ENCODE measurements at regions not wholly inside any gene's neighbourhood (a gene's known extent, or its start where the extent isn't known, plus 50 kb on each side); places are given as distances from the start of the nearest gene placed in this dataset.

- Histone ChIP-seq H3K27me3 (ENCODE audit: control insufficient read depth in 5 of 5, insufficient read depth in 4 of 5, low read length in 5 of 5) (no peaks in the 10 kb centered on the region), H3K27ac (ENCODE audit: low read depth, low read length) (no peak overlapping the region), H3K9ac (ENCODE audit: low read length in 5 of 5) (no peak overlapping the region), H3K9me3 (ENCODE audit: control insufficient read depth in 5 of 5, low read length in 5 of 5) (no peaks in the 10 kb centered on the region), H3K36me3 (ENCODE audit: control insufficient read depth in 5 of 5, insufficient read depth in 5 of 5, low read length in 5 of 5) (no peaks in the 10 kb centered on the region), H3K4me1 (ENCODE audit: control insufficient read depth in 5 of 5, insufficient read depth in 5 of 5, low read length in 5 of 5) (peaks cover 0 to 15% (median 6%) of the 10 kb centered on the region in 5 donors), H3K4me3 (ENCODE audit: low read depth in 1 of 5, low read length in 5 of 5) (no peak overlapping the region)
These were observed 95.9 kb upstream of the SPRY4 start for GRCh38 chr5:142420561-142421227.

GRCh38 chr5:142412581-142412980 is 87.8 kb upstream of the SPRY4 start:
- Histone ChIP-seq H3K9me3 (ENCODE audit: control insufficient read depth in 5 of 5, low read length in 5 of 5) (no peaks in the 10 kb centered on the region), H3K4me1 (ENCODE audit: control insufficient read depth in 5 of 5, insufficient read depth in 5 of 5, low read length in 5 of 5) (peaks cover 0 to 18% (median 12%) of the 10 kb centered on the region in 5 donors), H3K27ac (ENCODE audit: low read depth, low read length) (no peak overlapping the region), H3K4me3 (ENCODE audit: low read depth in 1 of 5, low read length in 5 of 5) (no peak overlapping the region), H3K36me3 (ENCODE audit: control insufficient read depth in 5 of 5, insufficient read depth in 5 of 5, low read length in 5 of 5) (no peaks in the 10 kb centered on the region), H3K9ac (ENCODE audit: low read length in 5 of 5) (no peak overlapping the region), H3K27me3 (ENCODE audit: control insufficient read depth in 5 of 5, insufficient read depth in 4 of 5, low read length in 5 of 5) (no peaks in the 10 kb centered on the region)

GRCh38 chr5:142411656-142412425 is 87.0 kb upstream of the SPRY4 start:
- H3K27me3 ChIP-seq (ENCODE audit: control insufficient read depth in 5 of 5, insufficient read depth in 4 of 5, low read length in 5 of 5) = no peaks in the 10 kb centered on the region
- no peak overlapping the region for H3K4me3 ChIP-seq (ENCODE audit: low read depth in 1 of 5, low read length in 5 of 5)
- H3K4me1 ChIP-seq (ENCODE audit: control insufficient read depth in 5 of 5, insufficient read depth in 5 of 5, low read length in 5 of 5) = peaks cover 0 to 18% (median 12%) of the 10 kb centered on the region in 5 donors
- H3K36me3 ChIP-seq (ENCODE audit: control insufficient read depth in 5 of 5, insufficient read depth in 5 of 5, low read length in 5 of 5) = no peaks in the 10 kb centered on the region
- no peaks in the 10 kb centered on the region for H3K9me3 ChIP-seq (ENCODE audit: control insufficient read depth in 5 of 5, low read length in 5 of 5)
- no peak overlapping the region for H3K9ac ChIP-seq (ENCODE audit: low read length in 5 of 5)
- H3K27ac ChIP-seq (ENCODE audit: low read depth, low read length) = no peak overlapping the region

GRCh38 chr5:142411103-142411502 is 86.3 kb upstream of the SPRY4 start:
- Histone ChIP-seq H3K36me3 (ENCODE audit: control insufficient read depth in 5 of 5, insufficient read depth in 5 of 5, low read length in 5 of 5) (no peaks in the 10 kb centered on the region), H3K9ac (ENCODE audit: low read length in 5 of 5) (no peak overlapping the region), H3K4me1 (ENCODE audit: control insufficient read depth in 5 of 5, insufficient read depth in 5 of 5, low read length in 5 of 5) (peaks cover 0 to 23% (median 15%) of the 10 kb centered on the region in 5 donors), H3K9me3 (ENCODE audit: control insufficient read depth in 5 of 5, low read length in 5 of 5) (no peaks in the 10 kb centered on the region), H3K27ac (ENCODE audit: low read depth, low read length) (no peak overlapping the region), H3K27me3 (ENCODE audit: control insufficient read depth in 5 of 5, insufficient read depth in 4 of 5, low read length in 5 of 5) (no peaks in the 10 kb centered on the region), H3K4me3 (ENCODE audit: low read depth in 1 of 5, low read length in 5 of 5) (no peak overlapping the region)

GRCh38 chr5:142408981-142409481 is 84.2 kb upstream of the SPRY4 start:
- Histone ChIP-seq H3K36me3 (ENCODE audit: control insufficient read depth in 5 of 5, insufficient read depth in 5 of 5, low read length in 5 of 5) (no peaks in the 10 kb centered on the region), H3K9ac (ENCODE audit: low read length in 5 of 5) (peak overlapping the region in 1 of 5 donors; percentile 17), H3K4me3 (ENCODE audit: low read depth in 1 of 5, low read length in 5 of 5) (no peak overlapping the region), H3K9me3 (ENCODE audit: control insufficient read depth in 5 of 5, low read length in 5 of 5) (no peaks in the 10 kb centered on the region), H3K27me3 (ENCODE audit: control insufficient read depth in 5 of 5, insufficient read depth in 4 of 5, low read length in 5 of 5) (no peaks in the 10 kb centered on the region), H3K4me1 (ENCODE audit: control insufficient read depth in 5 of 5, insufficient read depth in 5 of 5, low read length in 5 of 5) (peaks cover 0 to 26% (median 17%) of the 10 kb centered on the region in 5 donors), H3K27ac (ENCODE audit: low read depth, low read length) (no peak overlapping the region)

GRCh38 chr5:142408536-142408935 is 83.7 kb upstream of the SPRY4 start:
- Histone ChIP-seq H3K36me3 (ENCODE audit: control insufficient read depth in 5 of 5, insufficient read depth in 5 of 5, low read length in 5 of 5) (no peaks in the 10 kb centered on the region), H3K27me3 (ENCODE audit: control insufficient read depth in 5 of 5, insufficient read depth in 4 of 5, low read length in 5 of 5) (no peaks in the 10 kb centered on the region), H3K9me3 (ENCODE audit: control insufficient read depth in 5 of 5, low read length in 5 of 5) (no peaks in the 10 kb centered on the region), H3K27ac (ENCODE audit: low read depth, low read length) (no peak overlapping the region), H3K9ac (ENCODE audit: low read length in 5 of 5) (no peak overlapping the region), H3K4me3 (ENCODE audit: low read depth in 1 of 5, low read length in 5 of 5) (no peak overlapping the region), H3K4me1 (ENCODE audit: control insufficient read depth in 5 of 5, insufficient read depth in 5 of 5, low read length in 5 of 5) (peaks cover 0 to 26% (median 17%) of the 10 kb centered on the region in 5 donors)

- H3K27me3 ChIP-seq (ENCODE audit: control insufficient read depth in 5 of 5, insufficient read depth in 4 of 5, low read length in 5 of 5) = no peaks in the 10 kb centered on the region
- no peaks in the 10 kb centered on the region for H3K9me3 ChIP-seq (ENCODE audit: control insufficient read depth in 5 of 5, low read length in 5 of 5)
- H3K9ac ChIP-seq (ENCODE audit: low read length in 5 of 5) = no peak overlapping the region
- H3K27ac ChIP-seq (ENCODE audit: low read depth, low read length) = no peak overlapping the region
- no peaks in the 10 kb centered on the region for H3K36me3 ChIP-seq (ENCODE audit: control insufficient read depth in 5 of 5, insufficient read depth in 5 of 5, low read length in 5 of 5)
- H3K4me3 ChIP-seq (ENCODE audit: low read depth in 1 of 5, low read length in 5 of 5) = no peak overlapping the region
- H3K4me1 ChIP-seq (ENCODE audit: control insufficient read depth in 5 of 5, insufficient read depth in 5 of 5, low read length in 5 of 5) = peaks cover 0 to 26% (median 17%) of the 10 kb centered on the region in 5 donors
These were observed 81.1 kb upstream of the SPRY4 start for GRCh38 chr5:142405814-142406395.

GRCh38 chr5:142405023-142405422 is 80.2 kb upstream of the SPRY4 start:
- H3K4me3 ChIP-seq (ENCODE audit: low read depth in 1 of 5, low read length in 5 of 5) = no peak overlapping the region
- no peak overlapping the region for H3K9ac ChIP-seq (ENCODE audit: low read length in 5 of 5)
- no peak overlapping the region for H3K27ac ChIP-seq (ENCODE audit: low read depth, low read length)
- no peaks in the 10 kb centered on the region for H3K36me3 ChIP-seq (ENCODE audit: control insufficient read depth in 5 of 5, insufficient read depth in 5 of 5, low read length in 5 of 5)
- no peaks in the 10 kb centered on the region for H3K9me3 ChIP-seq (ENCODE audit: control insufficient read depth in 5 of 5, low read length in 5 of 5)
- peaks cover 0 to 26% (median 17%) of the 10 kb centered on the region in 5 donors for H3K4me1 ChIP-seq (ENCODE audit: control insufficient read depth in 5 of 5, insufficient read depth in 5 of 5, low read length in 5 of 5)
- no peaks in the 10 kb centered on the region for H3K27me3 ChIP-seq (ENCODE audit: control insufficient read depth in 5 of 5, insufficient read depth in 4 of 5, low read length in 5 of 5)

GRCh38 chr5:142404046-142404477 is 79.2 kb upstream of the SPRY4 start:
- Histone ChIP-seq H3K27ac (ENCODE audit: low read depth, low read length) (no peak overlapping the region), H3K9me3 (ENCODE audit: control insufficient read depth in 5 of 5, low read length in 5 of 5) (no peaks in the 10 kb centered on the region), H3K4me3 (ENCODE audit: low read depth in 1 of 5, low read length in 5 of 5) (no peak overlapping the region), H3K4me1 (ENCODE audit: control insufficient read depth in 5 of 5, insufficient read depth in 5 of 5, low read length in 5 of 5) (peaks cover 0 to 26% (median 23%) of the 10 kb centered on the region in 5 donors), H3K9ac (ENCODE audit: low read length in 5 of 5) (no peak overlapping the region), H3K27me3 (ENCODE audit: control insufficient read depth in 5 of 5, insufficient read depth in 4 of 5, low read length in 5 of 5) (no peaks in the 10 kb centered on the region), H3K36me3 (ENCODE audit: control insufficient read depth in 5 of 5, insufficient read depth in 5 of 5, low read length in 5 of 5) (no peaks in the 10 kb centered on the region)

- Histone ChIP-seq H3K27ac (ENCODE audit: low read depth, low read length) (no peak overlapping the region), H3K4me3 (ENCODE audit: low read depth in 1 of 5, low read length in 5 of 5) (no peak overlapping the region), H3K27me3 (ENCODE audit: control insufficient read depth in 5 of 5, insufficient read depth in 4 of 5, low read length in 5 of 5) (no peaks in the 10 kb centered on the region), H3K4me1 (ENCODE audit: control insufficient read depth in 5 of 5, insufficient read depth in 5 of 5, low read length in 5 of 5) (peaks cover 0 to 25% (median 22%) of the 10 kb centered on the region in 5 donors), H3K9me3 (ENCODE audit: control insufficient read depth in 5 of 5, low read length in 5 of 5) (no peaks in the 10 kb centered on the region), H3K36me3 (ENCODE audit: control insufficient read depth in 5 of 5, insufficient read depth in 5 of 5, low read length in 5 of 5) (no peaks in the 10 kb centered on the region), H3K9ac (ENCODE audit: low read length in 5 of 5) (no peak overlapping the region)
These were observed 78.8 kb upstream of the SPRY4 start for GRCh38 chr5:142403583-142403982.

Measured in subcutaneous abdominal adipose tissue (tissue), 5 donors.